ENCODE measurements at regions not wholly inside any gene's neighbourhood (a gene's known extent, or its start where the extent isn't known, plus 50 kb on each side); places are given as distances from the start of the nearest gene placed in this dataset.
A peak's percentile ranks its signal among the peaks of the same experiment; 100 is the strongest.

DNA sequence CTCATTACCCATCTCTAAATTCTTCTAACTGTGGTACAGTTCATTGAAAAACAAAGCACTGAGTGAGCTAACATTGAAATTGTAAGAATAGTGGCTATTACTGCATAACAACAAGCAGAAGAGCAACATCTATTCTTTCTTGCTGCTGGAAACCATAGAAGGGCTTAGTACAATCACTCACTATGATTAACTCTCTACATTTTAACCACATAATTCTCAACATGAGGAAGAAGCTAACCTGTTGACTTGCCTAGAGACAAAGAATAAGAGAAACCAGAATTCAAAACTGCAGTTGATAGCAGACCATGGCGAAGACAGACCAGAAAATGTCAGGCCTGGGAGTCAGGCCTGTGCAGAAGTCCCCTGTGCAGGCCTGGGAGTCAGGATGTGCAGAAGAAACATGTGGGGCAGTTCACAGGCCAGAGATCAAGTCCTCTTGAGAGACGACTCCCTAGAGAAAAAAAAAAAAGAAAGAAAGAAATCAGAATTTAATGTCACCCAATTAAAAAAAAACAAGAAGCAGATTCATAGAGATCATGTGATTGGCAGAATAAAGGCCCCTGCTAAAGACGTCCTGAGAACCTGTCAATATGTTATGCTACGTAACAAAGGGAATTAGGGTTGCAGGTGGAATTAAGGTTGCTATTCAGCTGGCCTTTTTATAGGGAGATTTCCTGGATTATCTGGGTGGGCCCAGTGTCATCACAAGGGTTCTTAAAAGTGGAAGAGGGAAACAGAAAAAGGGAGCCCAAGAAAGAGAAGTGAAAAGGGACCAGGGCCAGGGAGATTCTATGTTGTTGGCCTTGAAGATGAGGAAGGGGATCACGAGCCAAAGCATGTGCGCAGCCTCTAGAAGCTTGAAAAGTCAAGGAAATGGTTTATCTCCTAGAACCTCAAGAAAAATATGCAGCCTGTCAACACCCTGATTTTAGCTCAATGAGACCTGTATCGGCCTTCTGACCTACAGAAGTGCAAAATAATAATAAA is 94.9 kb downstream of the MRPL39 start:
- H3K27ac ChIP-seq (ENCODE audit: low read depth, low read length): no peak overlapping the region
- FAIRE-seq: no peak
- no peaks in the 10 kb centered on the region for H3K27me3 ChIP-seq (ENCODE audit: insufficient read depth, low read length)
- TF ChIP-seq CTCF (IDR thresholded peaks at IDR 0.05; ENCODE audit: insufficient read depth, low read depth, low read length): no peak
- no peak overlapping the region for H2AFZ ChIP-seq (ENCODE audit: low read depth, low read length)
- H4K20me1 ChIP-seq (ENCODE audit: insufficient read depth, low read length): no peaks in the 10 kb centered on the region
- no peak overlapping the region for H3K4me2 ChIP-seq (ENCODE audit: low read length)
- H3K4me1 Mint-ChIP-seq (ENCODE audit: low read depth, unreplicated experiment): peaks cover 25% of the 10 kb centered on the region
- no peaks in the 10 kb centered on the region for H3K27me3 Mint-ChIP-seq (ENCODE audit: low read depth, unreplicated experiment)
- no peak overlapping the region for H3K27ac Mint-ChIP-seq (ENCODE audit: unreplicated experiment)
- H3K9me3 ChIP-seq (ENCODE audit: insufficient read depth, low read depth, low read length): no peaks in the 10 kb centered on the region
- no peak overlapping the region for H3K4me3 ChIP-seq (ENCODE audit: insufficient read depth, low read depth, low read length)
- no peaks in the 10 kb centered on the region for H3K9me3 Mint-ChIP-seq (ENCODE audit: unreplicated experiment)
- no peaks in the 10 kb centered on the region for H3K36me3 ChIP-seq (ENCODE audit: insufficient read depth, low read length)
- no peak overlapping the region for H3K9ac ChIP-seq (ENCODE audit: low read length)
- peaks cover 4% of the 10 kb centered on the region for H3K4me1 ChIP-seq (ENCODE audit: insufficient read depth, low read length)
- DNase-seq (ENCODE audit: low read depth): no peak
- peaks cover 9% of the 10 kb centered on the region for H3K36me3 Mint-ChIP-seq (ENCODE audit: low read depth, unreplicated experiment)
- no peak overlapping the region for H3K4me3 Mint-ChIP-seq (ENCODE audit: unreplicated experiment)
- no peaks in the 10 kb centered on the region for H3K79me2 ChIP-seq (ENCODE audit: insufficient read depth, low read length)

- Mint-ChIP-seq H3K9me3 (ENCODE audit: unreplicated experiment) (no peaks in the 10 kb centered on the region), H3K4me3 (ENCODE audit: unreplicated experiment) (no peak overlapping the region), H3K4me1 (ENCODE audit: low read depth, unreplicated experiment) (peaks cover 14% of the 10 kb centered on the region), H3K27ac (ENCODE audit: unreplicated experiment) (no peak overlapping the region), H3K36me3 (ENCODE audit: low read depth, unreplicated experiment) (peaks cover 12% of the 10 kb centered on the region), H3K27me3 (ENCODE audit: low read depth, unreplicated experiment) (no peaks in the 10 kb centered on the region)
- FAIRE-seq: no peak
- H2AFZ ChIP-seq (ENCODE audit: low read depth, low read length): no peak overlapping the region
- no peaks in the 10 kb centered on the region for H4K20me1 ChIP-seq (ENCODE audit: insufficient read depth, low read length)
- H3K4me1 ChIP-seq (ENCODE audit: insufficient read depth, low read length): peaks cover 4% of the 10 kb centered on the region
- H3K4me3 ChIP-seq (ENCODE audit: insufficient read depth, low read depth, low read length): no peak overlapping the region
- no peak for DNase-seq (ENCODE audit: low read depth)
- H3K27ac ChIP-seq (ENCODE audit: low read depth, low read length): no peak overlapping the region
- no peak for TF ChIP-seq EZH2 (IDR thresholded peaks at IDR 0.05; ENCODE audit: insufficient read depth, low read length)
- no peak for TF ChIP-seq CTCF (IDR thresholded peaks at IDR 0.05; ENCODE audit: insufficient read depth, low read depth, low read length)
- H3K36me3 ChIP-seq (ENCODE audit: insufficient read depth, low read length): no peaks in the 10 kb centered on the region
- H3K79me2 ChIP-seq (ENCODE audit: insufficient read depth, low read length): no peaks in the 10 kb centered on the region
- H3K27me3 ChIP-seq (ENCODE audit: insufficient read depth, low read length): no peaks in the 10 kb centered on the region
- H3K4me2 ChIP-seq (ENCODE audit: low read length): no peak overlapping the region
- H3K9me3 ChIP-seq (ENCODE audit: insufficient read depth, low read depth, low read length): no peaks in the 10 kb centered on the region
- H3K9ac ChIP-seq (ENCODE audit: low read length): no peak overlapping the region
Observed at GRCh38 chr21:25509862-25510261, 97.4 kb downstream of the MRPL39 start.

DNA sequence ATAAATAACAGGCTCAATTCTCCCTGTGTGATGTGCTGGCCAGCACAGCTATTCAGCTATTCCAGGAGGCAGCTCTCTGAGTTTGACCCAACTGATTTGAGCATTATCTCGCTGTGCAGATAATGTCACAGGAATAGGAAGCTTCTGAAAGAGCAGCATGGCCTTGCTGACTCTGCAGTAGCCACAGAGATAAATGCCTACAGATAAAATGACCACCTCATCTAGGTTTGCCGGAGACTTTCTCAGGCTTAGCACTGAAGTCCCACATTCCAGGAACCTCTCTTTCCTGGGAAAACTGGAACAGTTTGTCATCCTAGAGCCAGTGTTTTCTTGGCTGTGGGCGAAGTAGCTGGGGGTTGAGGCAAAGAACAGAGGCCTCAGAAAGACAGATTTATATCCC is 98.9 kb downstream of the MRPL39 start:
- H3K4me2 ChIP-seq (ENCODE audit: low read length): no peak overlapping the region
- Mint-ChIP-seq H3K27me3 (ENCODE audit: low read depth, unreplicated experiment) (no peaks in the 10 kb centered on the region), H3K4me3 (ENCODE audit: unreplicated experiment) (no peak overlapping the region), H3K36me3 (ENCODE audit: low read depth, unreplicated experiment) (peaks cover 22% of the 10 kb centered on the region), H3K9me3 (ENCODE audit: unreplicated experiment) (no peaks in the 10 kb centered on the region), H3K27ac (ENCODE audit: unreplicated experiment) (peak overlapping the region; percentile 41), H3K4me1 (ENCODE audit: low read depth, unreplicated experiment) (peaks cover 14% of the 10 kb centered on the region)
- no peaks in the 10 kb centered on the region for H3K36me3 ChIP-seq (ENCODE audit: insufficient read depth, low read length)
- peak; percentile 23 for DNase-seq (ENCODE audit: low read depth)
- no peak overlapping the region for H3K27ac ChIP-seq (ENCODE audit: low read depth, low read length)
- peak overlapping the region; percentile 8 for H2AFZ ChIP-seq (ENCODE audit: low read depth, low read length)
- TF ChIP-seq EZH2 (IDR thresholded peaks at IDR 0.05; ENCODE audit: insufficient read depth, low read length): no peak
- TF ChIP-seq CTCF (IDR thresholded peaks at IDR 0.05; ENCODE audit: insufficient read depth, low read depth, low read length): no peak
- no peak overlapping the region for H3K4me3 ChIP-seq (ENCODE audit: insufficient read depth, low read depth, low read length)
- no peaks in the 10 kb centered on the region for H4K20me1 ChIP-seq (ENCODE audit: insufficient read depth, low read length)
- H3K9me3 ChIP-seq (ENCODE audit: insufficient read depth, low read depth, low read length): no peaks in the 10 kb centered on the region
- H3K4me1 ChIP-seq (ENCODE audit: insufficient read depth, low read length): peaks cover 4% of the 10 kb centered on the region
- no peak overlapping the region for H3K9ac ChIP-seq (ENCODE audit: low read length)
- H3K79me2 ChIP-seq (ENCODE audit: insufficient read depth, low read length): no peaks in the 10 kb centered on the region
- no peak for FAIRE-seq
- no peaks in the 10 kb centered on the region for H3K27me3 ChIP-seq (ENCODE audit: insufficient read depth, low read length)

All from astrocyte (in vitro differentiated cells and primary cell).